ENCODE measurements at regions not wholly inside any gene's neighbourhood (a gene's known extent, or its start where the extent isn't known, plus 50 kb on each side); places are given as distances from the start of the nearest gene placed in this dataset.

- peaks cover 12 to 14% of the 10 kb centered on the region in 2 donors for H3K27me3 Mint-ChIP-seq
These were observed 429.4 kb downstream of the TBC1D4 start for GRCh38 chr13:75052616-75053015.

GRCh38 chr13:75050419-75051046 lies 431.4 kb downstream of the TBC1D4 start:
- H3K9me3 ChIP-seq = no peaks in the 10 kb centered on the region
- ChIA-PET CTCF (no interaction called here), POLR2A (no interaction called here)
- no peak overlapping the region for H3K4me3 ChIP-seq (ENCODE audit: control insufficient read depth in 1 of 2, extremely low read depth in 1 of 2, low read length in 1 of 2)
- H3K4me3 Mint-ChIP-seq = no peak overlapping the region
- H3K27me3 ChIP-seq (replicated peaks in 1 of 2; ENCODE audit: control insufficient read depth in 2 of 2, extremely low read depth in 1 of 2, insufficient read depth in 2 of 2, low read length in 1 of 2) = no peaks in the 10 kb centered on the region
- H3K27me3 Mint-ChIP-seq = peaks cover 12 to 14% of the 10 kb centered on the region in 2 donors
- no peak overlapping the region for H3K27ac ChIP-seq (ENCODE audit: low read length)
- no peak overlapping the region for H3K27ac Mint-ChIP-seq
- no peak for ATAC-seq (replicated peaks in 1 of 4)
- no peaks in the 10 kb centered on the region for H3K36me3 Mint-ChIP-seq
- H3K36me3 ChIP-seq (ENCODE audit: control insufficient read depth in 2 of 2, extremely low read depth in 1 of 2, insufficient read depth in 1 of 2, low read length in 1 of 2) = no peaks in the 10 kb centered on the region
- H3K4me1 ChIP-seq (ENCODE audit: control insufficient read depth in 1 of 2, extremely low read depth in 1 of 2, insufficient read depth in 2 of 2, low read length in 2 of 2) = no peaks in the 10 kb centered on the region
- DNase-seq = no peak
- H3K9me3 Mint-ChIP-seq = no peaks in the 10 kb centered on the region
- 64% methylated on average over 3 of the region's 5 CpGs for WGBS (ENCODE audit: insufficient coverage)
- no peaks in the 10 kb centered on the region for H3K4me1 Mint-ChIP-seq

More at GRCh38 chr13:75052616-75053015, 429.4 kb downstream of the TBC1D4 start:
- ChIA-PET POLR2A (no interaction called here), CTCF (no interaction called here)
- Mint-ChIP-seq H3K27ac (no peak overlapping the region), H3K9me3 (no peaks in the 10 kb centered on the region), H3K36me3 (no peaks in the 10 kb centered on the region), H3K4me1 (no peaks in the 10 kb centered on the region), H3K4me3 (no peak overlapping the region)
- ATAC-seq (replicated peaks in 1 of 4) (no peak), DNase-seq (no peak)
- Histone ChIP-seq H3K27ac (ENCODE audit: low read length) (no peak overlapping the region), H3K4me1 (ENCODE audit: control insufficient read depth in 1 of 2, extremely low read depth in 1 of 2, insufficient read depth in 2 of 2, low read length in 2 of 2) (no peaks in the 10 kb centered on the region), H3K9me3 (no peaks in the 10 kb centered on the region), H3K36me3 (ENCODE audit: control insufficient read depth in 2 of 2, extremely low read depth in 1 of 2, insufficient read depth in 1 of 2, low read length in 1 of 2) (no peaks in the 10 kb centered on the region), H3K4me3 (ENCODE audit: control insufficient read depth in 1 of 2, extremely low read depth in 1 of 2, low read length in 1 of 2) (no peak overlapping the region), H3K27me3 (replicated peaks in 1 of 2; ENCODE audit: control insufficient read depth in 2 of 2, extremely low read depth in 1 of 2, insufficient read depth in 2 of 2, low read length in 1 of 2) (no peaks in the 10 kb centered on the region)
- WGBS (ENCODE audit: insufficient coverage) = no CpG with 5 or more reads among the region's 6 CpGs

GRCh38 chr13:75049735-75050335 lies 432.1 kb downstream of the TBC1D4 start:
- no peaks in the 10 kb centered on the region for H3K36me3 Mint-ChIP-seq
- no peaks in the 10 kb centered on the region for H3K9me3 ChIP-seq
- no peaks in the 10 kb centered on the region for H3K4me1 Mint-ChIP-seq
- POLR2A ChIA-PET = no interaction called here
- H3K27me3 Mint-ChIP-seq = peaks cover 8 to 14% of the 10 kb centered on the region in 2 donors
- H3K36me3 ChIP-seq (ENCODE audit: control insufficient read depth in 2 of 2, extremely low read depth in 1 of 2, insufficient read depth in 1 of 2, low read length in 1 of 2) = no peaks in the 10 kb centered on the region
- no peaks in the 10 kb centered on the region for H3K27me3 ChIP-seq (replicated peaks in 1 of 2; ENCODE audit: control insufficient read depth in 2 of 2, extremely low read depth in 1 of 2, insufficient read depth in 2 of 2, low read length in 1 of 2)
- DNase-seq = no peak
- no peaks in the 10 kb centered on the region for H3K4me1 ChIP-seq (ENCODE audit: control insufficient read depth in 1 of 2, extremely low read depth in 1 of 2, insufficient read depth in 2 of 2, low read length in 2 of 2)
- WGBS (ENCODE audit: insufficient coverage) = no CpG with 5 or more reads among the region's 3 CpGs
- H3K9me3 Mint-ChIP-seq = no peaks in the 10 kb centered on the region
- H3K27ac ChIP-seq (ENCODE audit: low read length) = no peak overlapping the region
- H3K27ac Mint-ChIP-seq = no peak overlapping the region
- no peak overlapping the region for H3K4me3 Mint-ChIP-seq
- no peak overlapping the region for H3K4me3 ChIP-seq (ENCODE audit: control insufficient read depth in 1 of 2, extremely low read depth in 1 of 2, low read length in 1 of 2)
- CTCF ChIA-PET = no interaction called here
- ATAC-seq (replicated peaks in 1 of 4) = no peak

- Histone ChIP-seq H3K4me1 (ENCODE audit: control insufficient read depth in 1 of 2, extremely low read depth in 1 of 2, insufficient read depth in 2 of 2, low read length in 2 of 2) (no peaks in the 10 kb centered on the region), H3K4me3 (ENCODE audit: control insufficient read depth in 1 of 2, extremely low read depth in 1 of 2, low read length in 1 of 2) (no peak overlapping the region), H3K9me3 (peaks cover 2% of the 10 kb centered on the region), H3K27me3 (replicated peaks in 1 of 2; ENCODE audit: control insufficient read depth in 2 of 2, extremely low read depth in 1 of 2, insufficient read depth in 2 of 2, low read length in 1 of 2) (no peaks in the 10 kb centered on the region), H3K36me3 (ENCODE audit: control insufficient read depth in 2 of 2, extremely low read depth in 1 of 2, insufficient read depth in 1 of 2, low read length in 1 of 2) (no peaks in the 10 kb centered on the region), H3K27ac (ENCODE audit: low read length) (no peak overlapping the region)
- no peak for DNase-seq
- ChIA-PET POLR2A (no interaction called here), CTCF (no interaction called here)
- H3K27ac Mint-ChIP-seq = no peak overlapping the region
- H3K27me3 Mint-ChIP-seq = peaks cover 7 to 8% of the 10 kb centered on the region in 2 donors
- H3K4me3 Mint-ChIP-seq = no peak overlapping the region
- no peaks in the 10 kb centered on the region for H3K36me3 Mint-ChIP-seq
- no CpG with 5 or more reads among the region's 1 CpG for WGBS (ENCODE audit: insufficient coverage)
- ATAC-seq (replicated peaks in 1 of 4) = no peak
- H3K9me3 Mint-ChIP-seq = peaks cover 0 to 9% (median 3%) of the 10 kb centered on the region in 3 donors
- no peaks in the 10 kb centered on the region for H3K4me1 Mint-ChIP-seq
These were observed 439.2 kb downstream of the TBC1D4 start for GRCh38 chr13:75042807-75043206.

GRCh38 chr13:75038393-75039113 lies 443.4 kb downstream of the TBC1D4 start:
- Mint-ChIP-seq H3K27me3 (peaks cover 12 to 14% of the 10 kb centered on the region in 2 donors), H3K4me3 (no peak overlapping the region), H3K36me3 (no peaks in the 10 kb centered on the region), H3K4me1 (no peaks in the 10 kb centered on the region), H3K27ac (no peak overlapping the region), H3K9me3 (peaks cover 13 to 20% (median 19%) of the 10 kb centered on the region in 3 donors)
- Histone ChIP-seq H3K9me3 (peaks cover 2% of the 10 kb centered on the region), H3K36me3 (ENCODE audit: control insufficient read depth in 2 of 2, extremely low read depth in 1 of 2, insufficient read depth in 1 of 2, low read length in 1 of 2) (no peaks in the 10 kb centered on the region), H3K27me3 (replicated peaks in 1 of 2; ENCODE audit: control insufficient read depth in 2 of 2, extremely low read depth in 1 of 2, insufficient read depth in 2 of 2, low read length in 1 of 2) (no peaks in the 10 kb centered on the region), H3K27ac (ENCODE audit: low read length) (no peak overlapping the region), H3K4me1 (ENCODE audit: control insufficient read depth in 1 of 2, extremely low read depth in 1 of 2, insufficient read depth in 2 of 2, low read length in 2 of 2) (no peaks in the 10 kb centered on the region), H3K4me3 (ENCODE audit: control insufficient read depth in 1 of 2, extremely low read depth in 1 of 2, low read length in 1 of 2) (no peak overlapping the region)
- ATAC-seq (replicated peaks in 1 of 4) = no peak
- no CpG with 5 or more reads among the region's 1 CpG for WGBS (ENCODE audit: insufficient coverage)
- ChIA-PET POLR2A (no interaction called here), CTCF (no interaction called here)
- no peak for DNase-seq

- no peaks in the 10 kb centered on the region for H3K9me3 ChIP-seq
- no peaks in the 10 kb centered on the region for H3K27me3 ChIP-seq (replicated peaks in 1 of 2; ENCODE audit: control insufficient read depth in 2 of 2, extremely low read depth in 1 of 2, insufficient read depth in 2 of 2, low read length in 1 of 2)
- ChIA-PET CTCF (no interaction called here), POLR2A (no interaction called here)
- DNase-seq (no peak), ATAC-seq (replicated peaks in 1 of 4) (no peak)
- Mint-ChIP-seq H3K36me3 (no peaks in the 10 kb centered on the region), H3K4me3 (no peak overlapping the region), H3K4me1 (no peaks in the 10 kb centered on the region), H3K9me3 (peaks cover 0 to 3% (median 0%) of the 10 kb centered on the region in 3 donors), H3K27ac (no peak overlapping the region), H3K27me3 (no peaks in the 10 kb centered on the region)
- no peaks in the 10 kb centered on the region for H3K36me3 ChIP-seq (ENCODE audit: control insufficient read depth in 2 of 2, extremely low read depth in 1 of 2, insufficient read depth in 1 of 2, low read length in 1 of 2)
- no peaks in the 10 kb centered on the region for H3K4me1 ChIP-seq (ENCODE audit: control insufficient read depth in 1 of 2, extremely low read depth in 1 of 2, insufficient read depth in 2 of 2, low read length in 2 of 2)
- H3K27ac ChIP-seq (ENCODE audit: low read length) = no peak overlapping the region
- H3K4me3 ChIP-seq (ENCODE audit: control insufficient read depth in 1 of 2, extremely low read depth in 1 of 2, low read length in 1 of 2) = no peak overlapping the region
- WGBS (ENCODE audit: insufficient coverage) = 100% methylated on average over 1 of the region's 2 CpGs
These were observed 456.0 kb downstream of the TBC1D4 start for GRCh38 chr13:75025956-75026355.
